HepG2 (cell line): ENCODE measurements at regions not wholly inside any gene's neighbourhood (a gene's known extent, or its start where the extent isn't known, plus 50 kb on each side); places are given as distances from the start of the nearest gene placed in this dataset.
A peak's percentile ranks its signal among the peaks of the same experiment; 100 is the strongest.

ENCODE experiments used
- ATF7 ChIP-seq, 2 experiments: fragments of 450-650 bp in 1 of 2; sonication (generic) in 1 of 2; formaldehyde crosslinking in 1 of 2; IDR thresholded peaks; 2 replicates each; pipeline versions ENCODE4 v1.4.0 to v1.6.1; 2016 to 2020; ENCODE audit warnings: antibody characterized with exemption in 1 of 2, mild to moderate bottlenecking in 1 of 2, missing genetic modification reagents in 1 of 2
- BRD4 ChIP-seq: sonication (generic); formaldehyde crosslinking; IDR thresholded peaks from 2 replicates; pipeline ENCODE4 v1.4.0; 2020; ENCODE audit warnings: missing genetic modification reagents
- ERF ChIP-seq: IDR thresholded peaks from 2 replicates; pipeline ENCODE4 v1.6.1; 2018; ENCODE audit warnings: missing biosample characterization, missing genetic modification reagents
- ESRRA ChIP-seq: sonication (generic); formaldehyde crosslinking; IDR thresholded peaks from 2 replicates; pipeline ENCODE4 v1.5.1; 2020; ENCODE audit warnings: mild to moderate bottlenecking, low read depth, missing genetic modification reagents
- GMEB1 ChIP-seq: sonication (generic); formaldehyde crosslinking; IDR thresholded peaks from 2 replicates; pipeline ENCODE4 v1.5.1; 2020; ENCODE audit warnings: missing genetic modification reagents, mild to moderate bottlenecking, borderline replicate concordance
- ISX ChIP-seq: sonication (generic); formaldehyde crosslinking; conservative IDR thresholded peaks from 2 replicates; pipeline ENCODE4 v1.5.0; 2020; ENCODE audit warnings: missing genetic modification reagents
- KLF16 ChIP-seq, 2 experiments: sonication (generic) in 1 of 2; formaldehyde crosslinking in 1 of 2; IDR thresholded peaks; 2 replicates each; pipeline versions ENCODE4 v1.6.1 to v1.8.0; 2016 to 2023; ENCODE audit warnings: missing genetic modification reagents in 2 of 2, missing compliant biosample characterization in 1 of 2
- MAX ChIP-seq: IDR thresholded peaks from 2 replicates; pipeline ENCODE4 v1.6.1; 2012; ENCODE audit warnings: inconsistent platforms
- PHB2 ChIP-seq: fragments of 450-650 bp; IDR thresholded peaks from 2 replicates; pipeline ENCODE4 v1.6.1; 2018; ENCODE audit not compliant: partially characterized antibody
- PHF8 ChIP-seq: sonication (generic); formaldehyde crosslinking; IDR thresholded peaks from 2 replicates; pipeline ENCODE4 v1.5.0; 2020; ENCODE audit warnings: missing genetic modification reagents
- SOX13 ChIP-seq, 3 experiments: fragments of 450-650 bp in 1 of 3; sonication (generic) in 1 of 3; formaldehyde crosslinking in 1 of 3; IDR thresholded peaks in 2 of 3; conservative IDR thresholded peaks in 1 of 3; 2 replicates each; pipeline versions ENCODE4 v1.5.0 to v1.6.1; 2016 to 2020; ENCODE audit warnings: antibody characterized with exemption in 1 of 3, mild to moderate bottlenecking in 1 of 3, missing compliant biosample characterization in 1 of 3, missing genetic modification reagents in 1 of 3, moderate library complexity in 1 of 3
- STAG1 ChIP-seq: sonication (generic); formaldehyde crosslinking; IDR thresholded peaks from 2 replicates; pipeline ENCODE4 v1.4.0; 2020; ENCODE audit warnings: missing genetic modification reagents
- TBX2 ChIP-seq: sonication (generic); formaldehyde crosslinking; IDR thresholded peaks from 2 replicates; pipeline ENCODE4 v1.5.0; 2020; ENCODE audit warnings: missing genetic modification reagents, mild to moderate bottlenecking, borderline replicate concordance
- TMF1 ChIP-seq: sonication (generic); formaldehyde crosslinking; IDR thresholded peaks from 2 replicates; pipeline ENCODE4 v1.8.1; 2022; ENCODE audit warnings: low read depth, missing genetic modification reagents
- ZBTB42 ChIP-seq: sonication (generic); formaldehyde crosslinking; IDR thresholded peaks from 2 replicates; pipeline ENCODE4 v1.5.0; 2020; ENCODE audit warnings: mild to moderate bottlenecking, missing genetic modification reagents
- ZKSCAN1 ChIP-seq: fragments of 150-350 bp; IDR thresholded peaks from 2 replicates; pipeline ENCODE4 v1.6.1; 2014; ENCODE audit warnings: low read length
- ZKSCAN8 ChIP-seq: IDR thresholded peaks from 2 replicates; pipeline ENCODE4 v1.6.1; 2016; ENCODE audit warnings: borderline replicate concordance, missing genetic modification reagents, missing compliant biosample characterization
- ZNF251 ChIP-seq: sonication (generic); formaldehyde crosslinking; IDR thresholded peaks from 2 replicates; pipeline ENCODE4 v1.9.0; 2021; ENCODE audit warnings: mild to moderate bottlenecking, missing genetic modification reagents
- ZNF589 ChIP-seq: sonication (generic); formaldehyde crosslinking; conservative IDR thresholded peaks from 2 replicates; pipeline ENCODE4 v1.8.0; 2022; ENCODE audit warnings: mild to moderate bottlenecking, moderate library complexity, missing genetic modification reagents
- ZNF75D ChIP-seq: sonication (generic); formaldehyde crosslinking; IDR thresholded peaks from 2 replicates; pipeline ENCODE4 v1.8.1; 2023; ENCODE audit warnings: missing genetic modification reagents, mild to moderate bottlenecking, borderline replicate concordance
- ZNF766 ChIP-seq: sonication (generic); formaldehyde crosslinking; IDR thresholded peaks from 2 replicates; pipeline ENCODE4 v1.5.0; 2020; ENCODE audit warnings: missing genetic modification reagents, borderline replicate concordance
- TF ChIP-seq, protein P1 (sequence below): sonication (generic); formaldehyde crosslinking; IDR thresholded peaks from 2 replicates; pipeline ENCODE4 v1.4.0; 2020; ENCODE audit warnings: mild to moderate bottlenecking, missing genetic modification reagents
- TF ChIP-seq, protein P2 (sequence below): sonication (generic); formaldehyde crosslinking; IDR thresholded peaks from 2 replicates; pipeline ENCODE4 v1.5.1; 2020; ENCODE audit warnings: missing genetic modification reagents, mild to moderate bottlenecking, borderline replicate concordance

- TF ChIP-seq, protein P1, sequence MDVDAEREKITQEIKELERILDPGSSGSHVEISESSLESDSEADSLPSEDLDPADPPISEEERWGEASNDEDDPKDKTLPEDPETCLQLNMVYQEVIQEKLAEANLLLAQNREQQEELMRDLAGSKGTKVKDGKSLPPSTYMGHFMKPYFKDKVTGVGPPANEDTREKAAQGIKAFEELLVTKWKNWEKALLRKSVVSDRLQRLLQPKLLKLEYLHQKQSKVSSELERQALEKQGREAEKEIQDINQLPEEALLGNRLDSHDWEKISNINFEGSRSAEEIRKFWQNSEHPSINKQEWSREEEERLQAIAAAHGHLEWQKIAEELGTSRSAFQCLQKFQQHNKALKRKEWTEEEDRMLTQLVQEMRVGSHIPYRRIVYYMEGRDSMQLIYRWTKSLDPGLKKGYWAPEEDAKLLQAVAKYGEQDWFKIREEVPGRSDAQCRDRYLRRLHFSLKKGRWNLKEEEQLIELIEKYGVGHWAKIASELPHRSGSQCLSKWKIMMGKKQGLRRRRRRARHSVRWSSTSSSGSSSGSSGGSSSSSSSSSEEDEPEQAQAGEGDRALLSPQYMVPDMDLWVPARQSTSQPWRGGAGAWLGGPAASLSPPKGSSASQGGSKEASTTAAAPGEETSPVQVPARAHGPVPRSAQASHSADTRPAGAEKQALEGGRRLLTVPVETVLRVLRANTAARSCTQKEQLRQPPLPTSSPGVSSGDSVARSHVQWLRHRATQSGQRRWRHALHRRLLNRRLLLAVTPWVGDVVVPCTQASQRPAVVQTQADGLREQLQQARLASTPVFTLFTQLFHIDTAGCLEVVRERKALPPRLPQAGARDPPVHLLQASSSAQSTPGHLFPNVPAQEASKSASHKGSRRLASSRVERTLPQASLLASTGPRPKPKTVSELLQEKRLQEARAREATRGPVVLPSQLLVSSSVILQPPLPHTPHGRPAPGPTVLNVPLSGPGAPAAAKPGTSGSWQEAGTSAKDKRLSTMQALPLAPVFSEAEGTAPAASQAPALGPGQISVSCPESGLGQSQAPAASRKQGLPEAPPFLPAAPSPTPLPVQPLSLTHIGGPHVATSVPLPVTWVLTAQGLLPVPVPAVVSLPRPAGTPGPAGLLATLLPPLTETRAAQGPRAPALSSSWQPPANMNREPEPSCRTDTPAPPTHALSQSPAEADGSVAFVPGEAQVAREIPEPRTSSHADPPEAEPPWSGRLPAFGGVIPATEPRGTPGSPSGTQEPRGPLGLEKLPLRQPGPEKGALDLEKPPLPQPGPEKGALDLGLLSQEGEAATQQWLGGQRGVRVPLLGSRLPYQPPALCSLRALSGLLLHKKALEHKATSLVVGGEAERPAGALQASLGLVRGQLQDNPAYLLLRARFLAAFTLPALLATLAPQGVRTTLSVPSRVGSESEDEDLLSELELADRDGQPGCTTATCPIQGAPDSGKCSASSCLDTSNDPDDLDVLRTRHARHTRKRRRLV (CRISPR knock-in tag), result no peak
- TF ChIP-seq ZKSCAN1, result no peak
- no peak for TF ChIP-seq ATF7 (IDR thresholded peaks at IDR 0.05)
- TF ChIP-seq ATF7 (CRISPR knock-in tag; IDR thresholded peaks at IDR 0.05), result no peak
- TF ChIP-seq MAX, result no peak
- TF ChIP-seq TBX2 (CRISPR knock-in tag), result peak; percentile 58; the same call in 1 of the 2 replicates
- TF ChIP-seq ISX (CRISPR knock-in tag), result no peak
- TF ChIP-seq, protein P2, sequence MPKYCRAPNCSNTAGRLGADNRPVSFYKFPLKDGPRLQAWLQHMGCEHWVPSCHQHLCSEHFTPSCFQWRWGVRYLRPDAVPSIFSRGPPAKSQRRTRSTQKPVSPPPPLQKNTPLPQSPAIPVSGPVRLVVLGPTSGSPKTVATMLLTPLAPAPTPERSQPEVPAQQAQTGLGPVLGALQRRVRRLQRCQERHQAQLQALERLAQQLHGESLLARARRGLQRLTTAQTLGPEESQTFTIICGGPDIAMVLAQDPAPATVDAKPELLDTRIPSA (CRISPR knock-in tag), result no peak
- peak in 1 of 2 experiments; percentile 29; a peak in 1 of 4 replicates for TF ChIP-seq KLF16 (CRISPR knock-in tag; IDR thresholded peaks at IDR 0.05)
- no peak for TF ChIP-seq ZNF766 (CRISPR knock-in tag)
- TF ChIP-seq ZNF251 (CRISPR knock-in tag), result no peak
- no peak for TF ChIP-seq SOX13 (IDR thresholded peaks at IDR 0.05)
- peak in 1 of 2 experiments; percentile 58; a peak in 2 of 4 replicates for TF ChIP-seq SOX13 (CRISPR knock-in tag; conservative IDR thresholded peaks at IDR 0.05 in 1 of 2, IDR thresholded peaks at IDR 0.05 in 1 of 2)
- no peak for TF ChIP-seq STAG1 (CRISPR knock-in tag)
- TF ChIP-seq PHF8 (CRISPR knock-in tag), result no peak
- no peak for TF ChIP-seq ESRRA (CRISPR knock-in tag)
- TF ChIP-seq BRD4 (CRISPR knock-in tag), result no peak
- no peak for TF ChIP-seq ZKSCAN8 (CRISPR knock-in tag)
- no peak for TF ChIP-seq PHB2
- 0 out of 2 replicates have a peak, but pooled peaks have one; percentile 17 for TF ChIP-seq GMEB1 (CRISPR knock-in tag)
- TF ChIP-seq ERF (CRISPR knock-in tag), result no peak
- no peak for TF ChIP-seq ZNF589 (CRISPR knock-in tag)
- no peak for TF ChIP-seq ZNF75D (CRISPR knock-in tag)
- TF ChIP-seq ZBTB42, result no peak
- TF ChIP-seq TMF1, result no peak
Measured at GRCh38 chr3:76972624-76973296, 67.1 kb upstream of the ROBO2 start (continued).
